OCI-LY3 (cell line): ENCODE measurements at regions not wholly inside any gene's neighbourhood (a gene's known extent, or its start where the extent isn't known, plus 50 kb on each side); places are given as distances from the start of the nearest gene placed in this dataset.

Experiments
- CTCF ChIP-seq: fragments of 200-600, 300-600 bp; sonication (generic); IDR thresholded peaks from 2 replicates; pipeline ENCODE4 v1.5.1; 2014; ENCODE audit warnings: antibody characterized with exemption, low read length, low read depth
- EZH2phosphoT487 ChIP-seq: fragments of 200-600 bp; shearing (Covaris generic); IDR thresholded peaks from 2 replicates; pipeline ENCODE4 v1.6.1; 2018; ENCODE audit warnings: antibody characterized with exemption, mixed run types, low read depth

- TF ChIP-seq EZH2phosphoT487 = no peak
- no peak for TF ChIP-seq CTCF
Measured at GRCh38 chr2:51535763-51536162, 503.8 kb upstream of the NRXN1 start.
